ENCODE measurements at regions not wholly inside any gene's neighbourhood (a gene's known extent, or its start where the extent isn't known, plus 50 kb on each side); places are given as distances from the start of the nearest gene placed in this dataset.

- TF ChIP-seq CTCF (IDR thresholded peaks at IDR 0.05) (no peak), POLR2A (IDR thresholded peaks at IDR 0.05; ENCODE audit: low read depth) (no peak)
Observed at GRCh38 chr2:2809771-2810170, 478.7 kb upstream of the MYT1L start.
